B cell (primary cell): ENCODE measurements at regions not wholly inside any gene's neighbourhood (a gene's known extent, or its start where the extent isn't known, plus 50 kb on each side); places are given as distances from the start of the nearest gene placed in this dataset.

Experiments
- ATAC-seq: fragments of 200-7000 bp; cut with Tn5 transposase; one replicate; pipeline ENCODE4 v1.10.0; 2021; ENCODE audit warnings: low read depth, mild to moderate bottlenecking, moderate number of reproducible peaks, moderate library complexity
- CTCF ChIA-PET: fragments of 350-600 bp; sonication (Branson Sonifier 250); formaldehyde crosslinking; loops from one replicate; lab custom pipeline; 2021; ENCODE audit warnings: antibody characterized with exemption, inconsistent platforms; lab: Charles Lee
- POLR2A ChIA-PET: fragments of 350-600 bp; sonication (Branson Sonifier 250); formaldehyde crosslinking; loops from one replicate; lab custom pipeline; 2021; ENCODE audit warnings: antibody characterized with exemption; lab: Charles Lee
- DNase-seq: peaks from one replicate; pipeline ENCODE4 v3.0.0; 2013
- H2AFZ ChIP-seq: 2 replicates; pipeline ENCODE4 v1.6.1; 2012; ENCODE audit warnings: mild to moderate bottlenecking, low read depth, low read length; ENCODE audit not compliant: insufficient read depth, poor library complexity, severe bottlenecking
- H3K27ac ChIP-seq, 2 donors: 1 replicate in 1 of 2; 2 replicates in 1 of 2; pipeline ENCODE4 v1.5.1; 2012 to 2013; ENCODE audit warnings: low read length in 2 of 2, mild to moderate bottlenecking in 2 of 2, moderate library complexity in 1 of 2
- H3K27me3 ChIP-seq, 4 experiments: fragments of 200-600 bp in 1 of 4; sonication (generic) in 1 of 4; replicated peaks in 1 of 4; 1 replicate in 2 of 4; 2 replicates in 2 of 4; pipeline versions ENCODE4 v1.6.1 to v1.7.0; 2013 to 2016; ENCODE audit warnings: low read length in 3 of 4, mild to moderate bottlenecking in 2 of 4, mixed read lengths in 1 of 4, moderate library complexity in 1 of 4; ENCODE audit not compliant: insufficient read depth in 4 of 4, control insufficient read depth in 3 of 4; ENCODE audit errors: control extremely low read depth in 1 of 4
- H3K36me3 ChIP-seq, 2 experiments: replicated peaks in 1 of 2; 1 replicate in 1 of 2; 2 replicates in 1 of 2; pipeline versions ENCODE4 v1.6.1 to v1.7.1; 2013; ENCODE audit warnings: low read length in 1 of 2; ENCODE audit not compliant: insufficient read depth in 2 of 2, control insufficient read depth in 1 of 2; ENCODE audit errors: control extremely low read depth in 1 of 2, extremely low read depth in 1 of 2
- H3K4me1 ChIP-seq, 2 donors: fragments of 200-600 bp in 1 of 2; sonication (generic) in 1 of 2; 1 replicate in 1 of 2; 2 replicates in 1 of 2; pipeline versions ENCODE4 v1.5.1 to v1.6.1; 2013 to 2017; ENCODE audit warnings: low read length in 2 of 2; ENCODE audit not compliant: control insufficient read depth in 2 of 2, insufficient read depth in 2 of 2
- H3K4me2 ChIP-seq: replicated peaks from 2 replicates; pipeline ENCODE3; 2012; ENCODE audit warnings: mild to moderate bottlenecking, low read depth, low read length; ENCODE audit not compliant: poor library complexity, severe bottlenecking
- H3K4me3 ChIP-seq, 5 experiments: fragments of 200-600 bp in 1 of 5; sonication (generic) in 1 of 5; 1 replicate in 3 of 5; 2 replicates in 2 of 5; pipeline versions ENCODE4 v1.5.1 to v1.7.0; 2011 to 2016; ENCODE audit warnings: low read length in 4 of 5, mild to moderate bottlenecking in 4 of 5, low read depth in 2 of 5, control low read depth in 1 of 5, moderate library complexity in 1 of 5; ENCODE audit not compliant: insufficient read depth in 1 of 5; ENCODE audit errors: control extremely low read depth in 1 of 5, extremely low read depth in 1 of 5
- H3K79me2 ChIP-seq: fragments of 200-600 bp; sonication (generic); one replicate; pipeline ENCODE4 v1.6.0; 2016; ENCODE audit warnings: low read length; ENCODE audit not compliant: control insufficient read depth, insufficient read depth
- H3K9ac ChIP-seq: fragments of 200-600 bp; sonication (generic); 2 replicates; pipeline ENCODE4 v1.6.1; 2017; ENCODE audit warnings: mild to moderate bottlenecking, low read length, moderate library complexity
- H3K9me3 ChIP-seq, 3 donors: one replicate each; pipeline versions ENCODE4 v1.6.1 to v1.7.1; 2013; ENCODE audit warnings: low read length in 2 of 3; ENCODE audit not compliant: control insufficient read depth in 2 of 3, insufficient read depth in 1 of 3; ENCODE audit errors: control extremely low read depth in 1 of 3
- H4K20me1 ChIP-seq: 2 replicates; pipeline ENCODE4 v1.6.0; 2012; ENCODE audit warnings: mild to moderate bottlenecking, low read length; ENCODE audit not compliant: insufficient read depth, control insufficient read depth, poor library complexity, severe bottlenecking
- H3K27ac Mint-ChIP-seq: one replicate; pipeline ENCODE4 v1.8.0; 2021; ENCODE audit warnings: mixed read lengths
- H3K27me3 Mint-ChIP-seq: one replicate; pipeline ENCODE4 v1.8.0; 2021; ENCODE audit warnings: mixed read lengths
- H3K4me1 Mint-ChIP-seq: one replicate; pipeline ENCODE4 v1.8.0; 2021; ENCODE audit warnings: mixed read lengths
- H3K4me3 Mint-ChIP-seq: one replicate; pipeline ENCODE4 v1.8.0; 2021; ENCODE audit warnings: mixed read lengths
- H3K9me3 Mint-ChIP-seq: one replicate; pipeline ENCODE4 v1.8.0; 2022; ENCODE audit warnings: mixed read lengths; ENCODE audit not compliant: insufficient read depth
- CTCF ChIP-seq: fragments of 200-600 bp; IDR thresholded peaks from one replicate; pipeline ENCODE4 v1.8.0; 2022; ENCODE audit warnings: antibody characterized with exemption, mild to moderate bottlenecking
- EZH2 ChIP-seq: IDR thresholded peaks from 2 replicates; pipeline ENCODE4 v1.6.1; 2012; ENCODE audit warnings: borderline replicate concordance, low read depth, mild to moderate bottlenecking, moderate library complexity, low read length; ENCODE audit not compliant: insufficient read depth, poor library complexity, severe bottlenecking
- WGBS: methylation state at CpG from one replicate; pipeline ENCODE4 v1.1.5; 2013; ENCODE audit warnings: missing lambda C conversion rate; ENCODE audit not compliant: insufficient coverage; 5-methylcytosine and 5-hydroxymethylcytosine counted together
- intact Hi-C: fragments of 100-400 bp; cut with micrococcal nuclease; formaldehyde crosslinking; loops from one replicate; pipeline ENCODE4 v1.10.0; 2022

DNA sequence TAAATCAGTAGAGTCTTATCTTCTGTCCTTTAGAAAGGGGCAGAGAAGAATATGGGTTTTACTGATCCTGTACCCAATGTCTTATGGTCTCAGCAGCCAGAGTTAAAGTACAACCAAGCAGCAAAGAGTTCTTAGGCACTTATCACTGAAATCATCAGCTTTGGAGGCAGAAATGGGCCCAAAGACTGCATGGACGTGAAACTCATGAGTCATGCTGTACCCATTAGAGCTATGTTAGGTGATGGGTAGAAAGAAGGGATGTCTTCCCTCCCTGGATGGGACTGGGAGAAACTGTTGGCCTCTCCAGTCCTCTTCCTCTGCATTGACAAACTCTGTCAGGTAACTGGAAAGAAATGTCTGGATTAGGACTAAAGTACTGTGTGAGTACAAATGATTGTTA, 63.4 kb downstream of the EOMES start:
- TF ChIP-seq EZH2: no peak
- no peak for TF ChIP-seq CTCF
- POLR2A ChIA-PET: no interaction called here

DNA sequence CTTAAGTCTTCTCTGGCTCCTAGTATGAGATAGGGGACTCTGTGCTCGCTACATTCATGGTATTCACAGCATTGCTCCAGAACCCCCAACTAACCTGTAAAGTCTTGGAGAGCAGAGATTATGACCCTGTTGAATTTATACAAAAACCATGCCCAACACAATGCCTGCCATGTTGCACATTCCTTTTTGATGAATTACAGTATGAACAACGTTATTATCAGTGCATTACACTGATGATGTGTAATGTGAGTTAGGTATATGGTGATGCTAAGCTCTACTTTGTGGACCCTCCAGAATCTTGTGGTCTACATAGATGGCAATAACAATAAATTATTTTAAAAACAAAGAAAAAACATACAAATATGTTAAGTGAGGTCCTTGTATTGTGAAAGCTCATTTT, 64.3 kb downstream of the EOMES start:
- no CpG with 5 or more reads among the region's 2 CpGs for WGBS
- TF ChIP-seq CTCF (no peak), EZH2 (no peak)
- H3K9ac ChIP-seq: no peak overlapping the region
- no peaks in the 10 kb centered on the region for H3K27me3 ChIP-seq
- Mint-ChIP-seq H3K9me3 (no peaks in the 10 kb centered on the region), H3K27me3 (no peaks in the 10 kb centered on the region), H3K4me1 (peaks cover 8% of the 10 kb centered on the region), H3K4me3 (no peak overlapping the region), H3K27ac (no peak overlapping the region)
- no peaks in the 10 kb centered on the region for H3K36me3 ChIP-seq
- POLR2A ChIA-PET: no interaction called here
- CTCF ChIA-PET: interaction anchor here (0.5 to 2.1 kb wide), 5 partner anchors 8 to 190 kb away, joined by 3 to 5 read pairs (median 4); no protein-coding TSS in a partner anchor
- no peak for ATAC-seq
- no peak for DNase-seq
- H3K27ac ChIP-seq: no peak overlapping the region
- H3K4me1 ChIP-seq: peaks cover 0 to 2% of the 10 kb centered on the region in 2 donors
- H4K20me1 ChIP-seq: no peaks in the 10 kb centered on the region
- intact Hi-C loops: loop anchor here (5.0 kb wide), 1 partner anchor 301 kb away; no protein-coding TSS in a partner anchor
- H2AFZ ChIP-seq: no peak overlapping the region
- H3K4me2 ChIP-seq: no peak overlapping the region
- H3K4me3 ChIP-seq: no peak overlapping the region
- H3K9me3 ChIP-seq: no peaks in the 10 kb centered on the region
- no peaks in the 10 kb centered on the region for H3K79me2 ChIP-seq

More for the DNA sequence above, 63.4 kb downstream of the EOMES start:
- 67% methylated on average over 1 of the region's 1 CpG for WGBS
- no peak for ATAC-seq
- H3K4me2 ChIP-seq: no peak overlapping the region
- H3K27ac ChIP-seq: no peak overlapping the region
- H4K20me1 ChIP-seq: no peaks in the 10 kb centered on the region
- H3K4me1 ChIP-seq: peaks cover 0 to 2% of the 10 kb centered on the region in 2 donors
- no peaks in the 10 kb centered on the region for H3K27me3 Mint-ChIP-seq
- intact Hi-C loops: loop anchor here (1.0 to 5.0 kb wide), 2 partner anchors 301 to 346 kb away; no protein-coding TSS in a partner anchor
- DNase-seq: no peak
- H3K27me3 ChIP-seq: no peaks in the 10 kb centered on the region
- no peaks in the 10 kb centered on the region for H3K79me2 ChIP-seq
- H3K36me3 ChIP-seq: no peaks in the 10 kb centered on the region
- H3K27ac Mint-ChIP-seq: no peak overlapping the region
- no peaks in the 10 kb centered on the region for H3K9me3 Mint-ChIP-seq
- H3K4me1 Mint-ChIP-seq: peaks cover 8% of the 10 kb centered on the region
- H3K9ac ChIP-seq: no peak overlapping the region
- CTCF ChIA-PET: interaction anchor here (0.7 to 2.1 kb wide), 4 partner anchors 8 to 338 kb away, joined by 3 to 5 read pairs (median 3); no protein-coding TSS in a partner anchor
- H3K4me3 Mint-ChIP-seq: no peak overlapping the region
- H3K9me3 ChIP-seq: no peaks in the 10 kb centered on the region
- H2AFZ ChIP-seq: no peak overlapping the region
- no peak overlapping the region for H3K4me3 ChIP-seq
